ENCODE measurements at regions not wholly inside any gene's neighbourhood (a gene's known extent, or its start where the extent isn't known, plus 50 kb on each side); places are given as distances from the start of the nearest gene placed in this dataset.

- no peak for DNase-seq
Observed at GRCh38 chr3:187977659-187978058, 176.3 kb upstream of the LPP start.

GRCh38 chr3:187978433-187979011 is 175.4 kb upstream of the LPP start:
- DNase-seq, result no peak

GRCh38 chr3:187979564-187979963 is 174.4 kb upstream of the LPP start:
- DNase-seq, result no peak

- DNase-seq, result no peak
Observed at GRCh38 chr3:187980861-187981260, 173.1 kb upstream of the LPP start.

GRCh38 chr3:187982142-187982541 is 171.8 kb upstream of the LPP start:
- DNase-seq, result no peak

GRCh38 chr3:187983484-187984124 is 170.4 kb upstream of the LPP start:
- DNase-seq, result no peak

GRCh38 chr3:187985647-187986046 is 168.3 kb upstream of the LPP start:
- no peak for DNase-seq

- no peak for DNase-seq
Observed at GRCh38 chr3:187986514-187986934, 167.4 kb upstream of the LPP start.

GRCh38 chr3:187987187-187987586 is 166.8 kb upstream of the LPP start:
- no peak for DNase-seq

- DNase-seq, result no peak
Observed at GRCh38 chr3:187987924-187988323, 166.0 kb upstream of the LPP start.

GRCh38 chr3:187989575-187990153 is 164.3 kb upstream of the LPP start:
- peak; percentile 95 for DNase-seq

GRCh38 chr3:187992609-187993008 is 161.3 kb upstream of the LPP start:
- no peak for DNase-seq

GRCh38 chr3:187994221-187995042 is 159.5 kb upstream of the LPP start:
- DNase-seq, result no peak

GRCh38 chr3:187995043-187995400 is 158.9 kb upstream of the LPP start:
- DNase-seq, result no peak

- no peak for DNase-seq
Observed at GRCh38 chr3:187995667-187996066, 158.3 kb upstream of the LPP start.

- no peak for DNase-seq
Observed at GRCh38 chr3:187996609-187997008, 157.3 kb upstream of the LPP start.

- DNase-seq, result no peak
Observed at GRCh38 chr3:187997490-187997889, 156.5 kb upstream of the LPP start.

GRCh38 chr3:187997946-187998561 is 155.9 kb upstream of the LPP start:
- DNase-seq, result no peak

GRCh38 chr3:187998611-187999010 is 155.3 kb upstream of the LPP start:
- no peak for DNase-seq

- no peak for DNase-seq
Observed at GRCh38 chr3:187999821-188000220, 154.1 kb upstream of the LPP start.

- peak; percentile 78 for DNase-seq
Observed at GRCh38 chr3:188000361-188000861, 153.5 kb upstream of the LPP start.

GRCh38 chr3:188001093-188001492 is 152.9 kb upstream of the LPP start:
- no peak for DNase-seq

- DNase-seq, result no peak
Observed at GRCh38 chr3:188001926-188002325, 152.0 kb upstream of the LPP start.

Data from SHP77 treated with DMSO at 0.1 percent for 48 hours (cell line).